IPS-18a (cell line): ENCODE measurements at regions not wholly inside any gene's neighbourhood (a gene's known extent, or its start where the extent isn't known, plus 50 kb on each side); places are given as distances from the start of the nearest gene placed in this dataset.

Source experiments
- H3K27ac ChIP-seq: one replicate; pipeline ENCODE4 v1.5.1; 2013; ENCODE audit warnings: low read length
- H3K27me3 ChIP-seq: one replicate; pipeline ENCODE4 v1.6.1; 2013; ENCODE audit warnings: mild to moderate bottlenecking, low read length; ENCODE audit not compliant: control insufficient read depth, insufficient read depth
- H3K36me3 ChIP-seq: one replicate; pipeline ENCODE4 v1.6.1; 2013; ENCODE audit warnings: low read depth, low read length; ENCODE audit not compliant: control insufficient read depth
- H3K4me1 ChIP-seq: one replicate; pipeline ENCODE4 v1.6.1; 2013; ENCODE audit warnings: low read depth, low read length; ENCODE audit not compliant: control insufficient read depth
- H3K4me3 ChIP-seq: one replicate; pipeline ENCODE4 v1.5.1; 2013; ENCODE audit warnings: low read length
- H3K9ac ChIP-seq: one replicate; pipeline ENCODE4 v1.6.1; 2013; ENCODE audit warnings: mild to moderate bottlenecking, low read length, moderate library complexity
- H3K9me3 ChIP-seq: one replicate; pipeline ENCODE4 v1.6.1; 2013; ENCODE audit warnings: low read depth, low read length; ENCODE audit not compliant: control insufficient read depth

GRCh38 chr14:36083317-36083716, 93.2 kb downstream of the PTCSC3 start:
- no peaks in the 10 kb centered on the region for H3K4me1 ChIP-seq
- H3K27ac ChIP-seq: no peak overlapping the region
- H3K27me3 ChIP-seq: no peaks in the 10 kb centered on the region
- H3K9me3 ChIP-seq: no peaks in the 10 kb centered on the region
- no peaks in the 10 kb centered on the region for H3K36me3 ChIP-seq
- H3K4me3 ChIP-seq: no peak overlapping the region
- H3K9ac ChIP-seq: no peak overlapping the region

GRCh38 chr14:36078080-36078479, 98.4 kb downstream of the PTCSC3 start:
- Histone ChIP-seq H3K27ac (no peak overlapping the region), H3K9me3 (no peaks in the 10 kb centered on the region), H3K4me3 (no peak overlapping the region), H3K9ac (no peak overlapping the region), H3K4me1 (no peaks in the 10 kb centered on the region), H3K36me3 (no peaks in the 10 kb centered on the region), H3K27me3 (no peaks in the 10 kb centered on the region)

GRCh38 chr14:36076197-36076596, 100.3 kb downstream of the PTCSC3 start:
- H3K9me3 ChIP-seq: no peaks in the 10 kb centered on the region
- H3K27me3 ChIP-seq: no peaks in the 10 kb centered on the region
- no peaks in the 10 kb centered on the region for H3K4me1 ChIP-seq
- no peaks in the 10 kb centered on the region for H3K36me3 ChIP-seq
- no peak overlapping the region for H3K9ac ChIP-seq
- H3K27ac ChIP-seq: no peak overlapping the region
- no peak overlapping the region for H3K4me3 ChIP-seq

- H3K4me1 ChIP-seq: no peaks in the 10 kb centered on the region
- H3K9ac ChIP-seq: no peak overlapping the region
- no peak overlapping the region for H3K4me3 ChIP-seq
- H3K36me3 ChIP-seq: no peaks in the 10 kb centered on the region
- no peaks in the 10 kb centered on the region for H3K9me3 ChIP-seq
- H3K27ac ChIP-seq: no peak overlapping the region
- no peaks in the 10 kb centered on the region for H3K27me3 ChIP-seq
Observed at GRCh38 chr14:36075203-36075602, 101.3 kb downstream of the PTCSC3 start.

GRCh38 chr14:36070720-36071043, 105.8 kb downstream of the PTCSC3 start:
- Histone ChIP-seq H3K9me3 (no peaks in the 10 kb centered on the region), H3K9ac (no peak overlapping the region), H3K4me1 (no peaks in the 10 kb centered on the region), H3K27ac (no peak overlapping the region), H3K4me3 (no peak overlapping the region), H3K27me3 (no peaks in the 10 kb centered on the region), H3K36me3 (no peaks in the 10 kb centered on the region)

- Histone ChIP-seq H3K9me3 (no peaks in the 10 kb centered on the region), H3K9ac (no peak overlapping the region), H3K27me3 (no peaks in the 10 kb centered on the region), H3K36me3 (no peaks in the 10 kb centered on the region), H3K27ac (no peak overlapping the region), H3K4me1 (no peaks in the 10 kb centered on the region), H3K4me3 (no peak overlapping the region)
Observed at GRCh38 chr14:36070031-36070719, 106.3 kb downstream of the PTCSC3 start.

- no peaks in the 10 kb centered on the region for H3K27me3 ChIP-seq
- H3K4me1 ChIP-seq: no peaks in the 10 kb centered on the region
- H3K9me3 ChIP-seq: no peaks in the 10 kb centered on the region
- H3K4me3 ChIP-seq: no peak overlapping the region
- no peaks in the 10 kb centered on the region for H3K36me3 ChIP-seq
- no peak overlapping the region for H3K9ac ChIP-seq
- H3K27ac ChIP-seq: no peak overlapping the region
Observed at GRCh38 chr14:36069535-36069900, 107.0 kb downstream of the PTCSC3 start.

- Histone ChIP-seq H3K9ac (no peak overlapping the region), H3K4me1 (no peaks in the 10 kb centered on the region), H3K9me3 (no peaks in the 10 kb centered on the region), H3K36me3 (no peaks in the 10 kb centered on the region), H3K4me3 (no peak overlapping the region), H3K27ac (no peak overlapping the region), H3K27me3 (no peaks in the 10 kb centered on the region)
Observed at GRCh38 chr14:36068777-36069534, 107.6 kb downstream of the PTCSC3 start.

GRCh38 chr14:36067428-36068187, 108.9 kb downstream of the PTCSC3 start:
- H3K27ac ChIP-seq: no peak overlapping the region
- no peaks in the 10 kb centered on the region for H3K27me3 ChIP-seq
- H3K4me3 ChIP-seq: no peak overlapping the region
- H3K4me1 ChIP-seq: no peaks in the 10 kb centered on the region
- no peak overlapping the region for H3K9ac ChIP-seq
- no peaks in the 10 kb centered on the region for H3K36me3 ChIP-seq
- no peaks in the 10 kb centered on the region for H3K9me3 ChIP-seq

GRCh38 chr14:36066636-36067035, 109.9 kb downstream of the PTCSC3 start:
- Histone ChIP-seq H3K27me3 (no peaks in the 10 kb centered on the region), H3K27ac (no peak overlapping the region), H3K9ac (no peak overlapping the region), H3K4me1 (no peaks in the 10 kb centered on the region), H3K4me3 (no peak overlapping the region), H3K36me3 (no peaks in the 10 kb centered on the region), H3K9me3 (no peaks in the 10 kb centered on the region)

GRCh38 chr14:36065831-36066230, 110.7 kb downstream of the PTCSC3 start:
- Histone ChIP-seq H3K27me3 (no peaks in the 10 kb centered on the region), H3K4me3 (no peak overlapping the region), H3K9ac (no peak overlapping the region), H3K4me1 (no peaks in the 10 kb centered on the region), H3K9me3 (no peaks in the 10 kb centered on the region), H3K27ac (no peak overlapping the region), H3K36me3 (no peaks in the 10 kb centered on the region)
